Glomerular visceral epithelial cell (primary cell): ENCODE measurements at regions not wholly inside any gene's neighbourhood (a gene's known extent, or its start where the extent isn't known, plus 50 kb on each side); places are given as distances from the start of the nearest gene placed in this dataset.

ENCODE experiments used
- DNase-seq: peaks from one replicate; pipeline ENCODE4 v3.0.0-alpha.2; 2016; ENCODE audit errors: extremely low spot score

- no peak for DNase-seq
Observed at GRCh38 chr13:26989261-26989956, 182.2 kb downstream of the USP12 start.

GRCh38 chr13:26988059-26988769 lies 183.4 kb downstream of the USP12 start:
- DNase-seq, result no peak

DNA sequence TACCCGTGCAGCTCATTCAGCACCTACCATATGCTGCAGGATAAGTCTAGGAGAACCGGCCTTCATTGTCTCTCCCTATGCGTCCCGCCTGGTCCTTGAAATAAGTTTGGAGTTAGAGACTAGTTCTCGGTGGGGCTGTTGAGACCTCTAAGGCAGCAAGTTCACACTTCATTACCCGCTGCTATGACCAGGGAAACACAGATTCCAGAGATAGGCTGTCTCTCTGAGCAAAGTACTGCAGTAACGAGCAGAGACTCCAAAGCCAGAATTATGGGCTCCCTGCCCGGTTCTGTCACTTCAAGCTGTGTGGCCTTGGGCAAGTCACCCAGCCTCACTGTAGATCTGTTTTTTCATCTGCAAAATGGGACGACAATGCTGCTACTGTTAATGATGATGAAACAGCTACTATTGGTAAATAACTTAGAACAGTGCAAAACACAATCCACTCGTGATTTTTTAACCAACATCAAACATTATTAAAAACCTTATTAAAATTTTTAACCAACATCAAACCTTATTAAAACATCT lies 184.1 kb downstream of the USP12 start:
- no peak for DNase-seq

- peak; percentile 80 for DNase-seq
Observed at GRCh38 chr13:26985285-26985878, 186.2 kb downstream of the USP12 start.

DNA sequence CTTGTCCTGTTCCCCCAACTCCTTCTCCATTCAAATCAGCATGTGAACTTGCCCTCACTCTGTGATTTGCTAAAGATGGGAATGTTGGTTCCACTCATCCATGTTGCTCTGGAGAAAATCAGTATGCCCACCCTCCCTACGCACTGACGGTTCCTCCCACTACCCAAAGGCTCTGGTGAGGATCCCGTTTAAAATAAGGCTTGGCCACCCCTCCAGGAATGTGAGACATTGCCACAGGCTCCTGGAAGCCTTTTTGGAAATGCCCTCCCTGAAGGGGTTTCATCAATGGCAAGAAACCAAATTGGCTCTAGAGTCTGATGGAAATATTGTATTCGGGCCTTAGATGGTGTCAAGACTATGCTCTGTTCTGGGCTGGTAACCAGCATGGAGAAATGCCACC lies 187.3 kb downstream of the USP12 start:
- DNase-seq, result no peak

DNA sequence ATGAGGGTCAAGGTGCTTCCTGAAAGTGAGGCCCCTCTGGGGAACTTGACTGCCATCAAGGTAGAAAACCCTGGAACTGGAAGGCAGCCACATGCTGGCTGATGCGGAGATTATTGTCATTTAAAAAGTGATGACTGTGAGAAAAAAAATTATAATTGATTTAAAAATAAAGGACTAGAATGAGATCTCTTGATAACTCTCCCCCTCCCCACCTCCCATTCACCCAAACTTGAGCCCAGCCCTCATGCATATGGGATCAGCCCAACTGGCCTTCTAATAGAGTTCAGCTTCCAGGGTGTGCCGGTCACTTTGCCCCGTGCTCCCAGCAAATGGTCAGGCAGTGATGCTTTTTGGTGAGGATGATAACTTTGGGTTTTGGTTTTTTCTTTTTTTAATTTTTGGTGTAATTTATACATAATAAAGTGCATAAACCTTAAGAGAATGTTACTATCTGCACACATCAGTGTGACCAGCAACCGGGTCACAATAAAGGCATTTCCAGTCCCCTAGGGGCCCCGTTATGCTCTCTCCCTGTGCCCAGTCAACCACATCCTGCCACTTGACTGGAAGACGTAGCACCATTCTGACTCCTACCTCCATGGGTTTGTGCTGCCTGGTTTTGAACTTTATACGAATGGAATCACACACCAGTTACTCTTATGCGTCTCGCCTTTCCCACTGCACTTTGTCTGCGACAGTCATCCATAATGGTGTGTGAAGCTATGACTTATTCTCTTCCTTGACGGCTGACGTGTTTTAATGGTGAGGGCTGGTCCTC lies 187.9 kb downstream of the USP12 start:
- no peak for DNase-seq

- DNase-seq, result no peak
Observed at GRCh38 chr13:26980099-26981031, 191.2 kb downstream of the USP12 start.

- no peak for DNase-seq
Observed at GRCh38 chr13:26979334-26979733, 192.3 kb downstream of the USP12 start.

- DNase-seq, result peak; percentile 32
Observed at GRCh38 chr13:26978081-26978860, 193.3 kb downstream of the USP12 start.

- peak; percentile 76 for DNase-seq
Observed at GRCh38 chr13:26977541-26977940, 194.1 kb downstream of the USP12 start.

DNA sequence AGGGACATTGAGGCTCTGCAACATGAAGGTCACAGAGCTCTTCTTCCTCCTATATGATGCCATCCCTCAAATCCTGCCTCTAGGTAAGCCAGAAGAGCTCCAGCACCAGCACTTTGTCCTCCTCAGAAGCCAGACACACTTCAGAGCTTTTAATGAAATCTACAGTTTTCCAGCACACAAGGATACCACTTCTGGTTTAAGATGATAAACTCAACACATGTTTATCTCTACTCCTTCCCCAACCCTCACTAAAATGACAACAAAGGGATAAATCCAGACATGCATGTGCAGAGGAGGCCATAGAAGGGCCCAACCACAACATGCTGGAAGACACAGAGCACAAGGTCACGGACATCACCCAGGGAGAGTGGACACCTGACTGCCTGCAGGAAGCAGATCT lies 195.3 kb downstream of the USP12 start:
- no peak for DNase-seq

DNA sequence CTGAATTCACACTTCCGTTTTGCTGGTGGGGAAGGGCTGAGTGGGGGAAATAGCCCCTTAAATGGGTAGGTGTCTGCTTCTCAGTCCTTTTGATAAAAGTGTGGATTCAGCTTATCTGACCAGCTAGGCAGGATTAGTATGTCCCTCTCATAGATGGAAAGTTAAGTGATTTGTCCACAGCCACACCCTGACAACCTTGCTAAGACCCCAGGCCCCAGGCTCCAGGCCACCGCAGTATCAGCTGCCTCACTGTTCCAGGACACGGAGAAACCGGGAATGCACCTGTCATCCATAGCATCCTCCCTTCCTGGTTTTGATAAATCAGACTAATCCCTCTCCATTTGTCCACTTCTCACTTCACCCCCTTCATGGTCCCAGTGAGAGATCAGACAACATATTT lies 197.7 kb downstream of the USP12 start:
- DNase-seq, result no peak

DNA sequence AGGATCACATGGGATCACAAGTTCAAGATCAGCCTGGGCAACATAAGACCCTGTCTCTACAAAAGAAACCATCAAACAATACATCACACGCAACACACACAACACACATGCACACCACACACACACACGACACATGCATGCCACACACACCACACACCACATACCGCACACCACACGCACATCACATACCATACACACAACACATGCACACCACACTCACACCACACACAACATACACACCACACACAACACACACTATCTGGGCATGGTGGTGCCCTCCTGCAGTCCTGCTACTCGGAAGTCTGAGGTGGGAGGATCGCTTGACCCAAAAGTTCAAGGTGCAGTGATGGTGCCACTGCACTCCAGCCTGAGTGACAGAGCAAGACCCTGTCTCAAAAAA lies 198.3 kb downstream of the USP12 start:
- no peak for DNase-seq

DNA sequence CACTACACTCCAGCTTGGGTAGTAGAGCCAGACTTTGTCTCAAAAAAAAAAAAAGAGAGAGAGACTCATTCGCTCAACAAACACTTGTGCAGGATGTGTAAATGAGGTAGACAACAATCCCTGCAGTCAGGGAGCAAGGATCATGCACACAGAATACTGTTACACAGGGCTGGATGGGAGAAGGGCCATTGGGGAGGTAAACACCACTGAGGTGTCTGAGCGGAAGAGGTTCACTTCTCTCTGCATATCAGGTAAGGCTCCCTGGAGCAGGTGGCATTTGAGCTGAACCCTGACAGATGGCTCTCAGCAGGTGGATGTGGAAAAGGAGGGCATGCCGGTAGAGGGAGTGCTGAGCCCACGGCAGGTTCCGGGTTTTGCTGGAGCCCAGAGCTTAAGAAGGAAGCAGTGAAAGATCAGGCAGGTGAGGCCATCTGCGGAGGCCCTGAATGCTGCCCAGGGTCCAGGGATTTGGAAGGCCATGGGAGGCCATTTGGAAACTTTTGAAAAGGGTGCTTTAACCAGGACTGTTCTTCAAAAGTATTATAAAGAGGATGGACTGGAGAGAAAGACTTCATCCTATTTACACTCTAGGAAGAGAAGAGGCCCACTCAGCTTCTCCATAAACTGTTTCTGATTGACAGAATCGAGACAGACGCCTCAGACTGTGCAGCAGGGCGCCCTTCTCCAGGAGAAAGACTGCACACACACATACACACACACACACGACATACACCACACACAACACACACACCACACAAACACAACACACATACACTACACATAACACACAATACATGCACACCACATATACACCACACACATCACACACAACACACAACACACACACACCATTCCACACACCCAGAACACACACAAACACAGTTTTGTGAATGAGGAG lies 199.4 kb downstream of the USP12 start:
- DNase-seq, result peak; percentile 49

DNA sequence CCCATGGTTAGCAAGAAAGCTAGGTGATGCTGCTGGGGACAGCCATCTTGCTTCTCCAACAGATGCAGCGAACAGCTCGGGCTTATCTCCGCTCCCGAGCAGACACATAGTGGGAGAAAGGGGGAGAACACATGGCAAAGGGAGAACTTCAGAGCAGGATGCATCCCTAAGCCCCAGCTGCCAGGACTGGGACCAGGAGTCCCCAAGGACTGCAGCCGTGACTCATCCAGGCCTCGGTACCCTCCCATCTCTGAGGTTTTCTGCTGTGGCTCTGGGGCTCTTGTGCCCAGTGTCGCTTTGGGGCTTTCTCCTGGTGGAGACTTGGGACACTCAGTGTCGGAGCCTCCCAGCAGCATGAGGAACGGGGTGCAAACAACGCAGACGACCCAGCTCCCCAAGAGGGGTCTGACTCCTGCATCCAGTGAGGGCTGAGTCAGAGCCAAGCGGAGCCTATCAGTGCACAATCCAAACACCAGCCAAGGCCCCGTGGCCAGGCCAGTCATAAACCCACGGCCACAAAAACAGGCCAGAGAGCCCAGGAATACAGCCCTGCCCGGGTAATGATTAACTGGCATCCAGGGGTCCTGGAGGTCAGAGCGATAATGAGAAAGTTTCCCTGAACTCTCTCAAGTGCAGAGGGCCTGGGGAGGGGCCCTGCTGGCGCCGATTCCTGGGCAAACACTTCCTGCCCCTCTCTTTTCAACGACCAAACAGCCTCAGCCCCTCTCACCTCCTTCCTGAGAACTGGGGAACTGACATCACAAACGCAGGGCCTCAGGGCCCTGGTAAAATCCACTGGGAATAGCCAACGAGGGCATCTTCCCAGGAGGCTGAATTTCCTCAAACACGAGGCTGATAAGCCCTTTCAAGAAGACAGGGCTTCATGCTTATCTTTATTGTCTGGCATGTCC lies 202.9 kb downstream of the USP12 start:
- DNase-seq, result peak; percentile 75

- no peak for DNase-seq
Observed at GRCh38 chr13:26967119-26968038, 204.2 kb downstream of the USP12 start.

GRCh38 chr13:26966701-26967080 lies 204.9 kb downstream of the USP12 start:
- DNase-seq, result no peak
